GM19467 (cell line): ENCODE measurements at regions not wholly inside any gene's neighbourhood (a gene's known extent, or its start where the extent isn't known, plus 50 kb on each side); places are given as distances from the start of the nearest gene placed in this dataset.
"Not testable (repeated sequence)": the region's sequence is repeated elsewhere in the genome, so short reads cannot be mapped to it uniquely, and the experiment has no call there.

Source experiments
- ATAC-seq: cut with Tn5 transposase; IDR thresholded peaks from one replicate; pipeline ENCODE4 v1.9.1; 2021; ENCODE audit warnings: mild to moderate bottlenecking, moderate library complexity; ENCODE audit not compliant: unreplicated experiment

- ATAC-seq: no peak
Measured at GRCh38 chr15:96972201-96972600, 641.7 kb downstream of the NR2F2 start.

DNA sequence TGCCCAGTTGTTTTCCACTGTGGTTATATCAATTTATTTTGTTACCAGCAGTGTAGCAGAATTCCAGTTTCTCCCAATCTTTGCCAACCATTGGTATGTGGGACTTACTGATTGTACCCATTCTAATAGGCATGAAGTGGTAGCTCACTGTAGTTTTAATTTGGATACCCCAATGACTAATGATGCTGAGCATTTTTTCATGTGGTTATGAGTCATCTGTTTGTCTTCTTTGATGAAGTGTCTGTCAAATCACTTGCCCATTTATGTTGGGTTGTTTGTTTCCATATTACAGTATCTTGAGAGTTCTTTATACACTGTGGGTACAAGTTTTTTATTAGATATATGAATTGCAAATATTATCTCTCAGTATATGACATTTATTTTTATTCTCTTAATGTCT is 644.3 kb downstream of the NR2F2 start:
- ATAC-seq: no peak

GRCh38 chr15:96977886-96978285 is 647.4 kb downstream of the NR2F2 start:
- no peak for ATAC-seq

GRCh38 chr15:96978937-96979473 is 648.5 kb downstream of the NR2F2 start:
- ATAC-seq: no peak

DNA sequence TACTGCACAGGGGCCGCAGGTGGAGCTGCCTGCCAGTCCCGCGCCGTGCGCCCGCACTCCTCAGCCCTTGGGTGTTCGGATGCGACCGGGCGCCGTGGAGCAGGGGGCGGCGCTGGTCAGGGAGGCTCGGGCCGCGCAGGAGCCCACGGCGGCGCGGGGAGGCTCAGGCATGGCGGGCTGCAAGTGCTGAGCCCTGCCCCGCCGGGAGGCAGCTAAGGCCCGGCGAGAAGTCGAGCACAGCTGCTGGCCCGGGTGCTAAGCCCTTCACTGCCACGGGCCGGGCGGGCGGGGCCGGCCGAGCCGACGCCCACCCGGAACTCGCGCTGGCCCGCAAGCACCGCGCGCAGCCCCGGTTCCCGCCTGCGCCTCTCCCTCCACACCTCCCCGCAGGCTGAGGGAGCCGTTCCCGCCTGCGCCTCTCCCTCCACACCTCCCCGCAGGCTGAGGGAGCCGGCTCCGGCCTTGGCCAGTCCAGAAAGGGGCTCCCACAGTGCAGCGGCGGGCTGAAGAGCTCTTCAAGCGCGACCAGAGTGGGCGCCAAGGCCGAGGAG is 653.7 kb downstream of the NR2F2 start:
- ATAC-seq: not testable (repeated sequence)

GRCh38 chr15:96992817-96993216 is 662.3 kb downstream of the NR2F2 start:
- ATAC-seq: no peak

- no peak for ATAC-seq
Measured at GRCh38 chr15:96997538-96997937, 667.0 kb downstream of the NR2F2 start.

DNA sequence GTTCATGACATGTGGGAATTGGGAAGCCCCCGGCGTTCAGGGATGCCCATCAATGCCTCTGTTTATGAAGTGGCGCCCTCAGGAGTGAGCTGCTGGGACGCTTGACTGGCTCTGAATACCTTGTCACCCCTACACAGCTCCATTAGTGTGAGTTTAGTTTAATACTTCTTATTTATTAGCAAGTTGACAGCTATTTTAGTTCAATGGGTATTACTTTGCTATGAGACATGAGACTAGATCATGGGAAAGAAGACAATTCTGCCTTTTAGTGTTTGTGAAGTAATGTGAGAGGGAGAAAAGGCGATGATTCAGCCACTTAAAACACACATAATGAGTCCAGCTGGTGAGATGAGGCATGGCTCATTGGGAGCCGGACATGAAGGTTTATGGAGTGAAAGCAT is 678.5 kb downstream of the NR2F2 start:
- no peak for ATAC-seq

- ATAC-seq: no peak
Measured at GRCh38 chr15:97012986-97013385, 682.5 kb downstream of the NR2F2 start.

DNA sequence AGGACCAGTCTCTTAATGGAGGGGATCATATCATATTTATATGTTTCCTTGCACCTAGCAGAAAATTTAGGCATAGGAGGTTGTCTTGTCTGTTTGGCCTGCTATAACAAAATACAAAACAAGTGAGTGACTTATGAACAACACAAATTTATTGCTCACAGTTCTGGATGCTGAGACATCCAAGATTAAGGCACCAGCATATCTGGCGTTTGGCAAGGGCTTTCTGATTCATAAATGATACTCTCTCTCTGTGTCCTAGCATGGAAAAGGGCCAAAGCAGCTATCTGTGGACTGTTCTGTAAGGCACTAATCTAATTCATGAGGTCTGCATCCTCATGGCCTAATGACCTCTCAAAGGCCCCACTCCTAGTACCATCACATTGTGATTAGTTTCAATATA is 683.0 kb downstream of the NR2F2 start:
- no peak for ATAC-seq

DNA sequence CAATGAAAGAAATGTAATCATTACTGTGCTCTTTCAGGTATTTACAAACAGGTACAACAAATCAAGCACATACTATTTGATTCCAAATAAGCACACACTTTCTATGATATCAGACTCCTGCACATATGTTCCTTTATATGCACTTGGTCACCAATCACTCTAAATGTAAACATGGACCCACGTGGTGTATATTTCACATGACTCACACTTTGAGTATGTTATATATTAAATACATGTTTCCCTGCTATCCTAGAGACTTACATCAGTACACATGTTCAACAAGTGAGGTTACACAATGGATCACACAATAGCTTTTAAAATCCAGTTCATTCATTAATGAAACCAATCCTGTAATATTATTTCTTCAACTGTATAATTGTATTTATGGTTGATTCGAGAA is 683.5 kb downstream of the NR2F2 start:
- no peak for ATAC-seq

DNA sequence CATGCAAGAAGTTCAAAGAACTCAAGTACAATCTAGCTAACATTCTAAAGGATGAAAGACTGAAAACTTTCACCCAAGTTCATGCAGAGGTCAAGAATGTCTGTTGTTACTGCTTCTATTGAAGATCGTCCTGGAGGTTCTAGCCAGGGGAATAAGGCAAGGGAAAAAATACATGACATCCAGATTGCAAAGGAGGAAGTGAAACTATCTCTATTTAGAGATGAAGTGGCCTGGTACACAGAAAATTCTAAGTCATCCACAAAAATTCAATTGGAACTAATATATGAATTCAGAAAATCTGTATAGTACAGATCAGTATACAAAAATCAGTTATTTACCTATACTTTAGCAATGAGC is 693.0 kb downstream of the NR2F2 start:
- ATAC-seq: no peak

GRCh38 chr15:97026781-97027180 is 696.3 kb downstream of the NR2F2 start:
- no peak for ATAC-seq

DNA sequence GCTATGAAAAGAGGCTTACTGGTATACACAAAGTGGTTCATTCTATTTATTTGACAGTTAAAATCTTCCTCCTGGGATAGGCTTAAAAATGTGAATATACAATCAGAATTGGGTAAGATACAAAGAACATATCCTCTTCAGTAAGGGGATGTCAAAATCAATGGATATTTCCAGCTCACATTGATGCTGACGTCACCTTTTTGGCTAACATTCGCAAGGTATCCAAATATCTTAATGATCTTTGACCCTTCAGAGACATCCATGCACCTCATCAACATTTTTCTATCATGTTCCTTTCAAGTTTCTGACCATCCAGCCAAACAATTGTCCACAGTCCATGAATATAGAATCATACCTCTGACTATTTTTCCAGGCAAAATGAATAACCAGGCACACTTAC is 697.3 kb downstream of the NR2F2 start:
- no peak for ATAC-seq

DNA sequence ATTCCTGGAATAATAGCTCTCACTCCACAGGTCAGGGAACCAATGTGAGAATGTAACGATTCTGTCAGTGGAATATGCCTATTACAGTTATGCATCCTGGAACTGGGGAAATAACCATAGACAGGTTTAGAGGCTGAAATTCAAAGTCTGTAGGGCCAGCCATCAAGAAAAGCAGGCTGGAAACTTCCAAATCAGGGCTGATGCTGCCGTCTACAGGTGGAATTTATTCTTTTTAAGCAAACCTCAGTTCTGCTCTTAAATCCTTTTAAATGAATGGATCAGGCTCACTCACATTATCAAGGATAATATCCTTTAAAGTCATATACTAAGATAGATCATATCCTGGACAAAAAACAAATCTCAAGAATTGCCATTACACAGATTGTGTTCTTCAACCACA is 699.8 kb downstream of the NR2F2 start:
- ATAC-seq: no peak

- ATAC-seq: no peak
Measured at GRCh38 chr15:97036301-97036700, 705.8 kb downstream of the NR2F2 start.

DNA sequence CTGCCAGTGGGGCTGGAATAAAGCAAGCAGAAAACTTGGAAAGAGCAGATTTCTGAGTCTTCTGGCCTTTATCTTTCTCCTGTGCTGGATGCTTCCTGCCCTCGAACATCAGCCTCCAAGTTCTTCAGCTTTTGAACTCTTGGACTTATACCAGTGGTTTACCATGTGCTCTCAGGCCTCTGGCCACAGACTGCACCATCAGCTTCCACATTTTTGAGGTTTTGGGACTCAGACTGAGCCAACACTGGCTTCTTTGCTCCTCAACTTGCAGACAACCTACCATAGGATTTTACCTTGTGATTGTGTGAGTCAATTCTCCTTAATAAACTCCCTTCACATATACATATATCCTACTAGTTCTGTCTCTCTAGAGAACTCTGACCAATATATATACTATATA is 706.6 kb downstream of the NR2F2 start:
- no peak for ATAC-seq

DNA sequence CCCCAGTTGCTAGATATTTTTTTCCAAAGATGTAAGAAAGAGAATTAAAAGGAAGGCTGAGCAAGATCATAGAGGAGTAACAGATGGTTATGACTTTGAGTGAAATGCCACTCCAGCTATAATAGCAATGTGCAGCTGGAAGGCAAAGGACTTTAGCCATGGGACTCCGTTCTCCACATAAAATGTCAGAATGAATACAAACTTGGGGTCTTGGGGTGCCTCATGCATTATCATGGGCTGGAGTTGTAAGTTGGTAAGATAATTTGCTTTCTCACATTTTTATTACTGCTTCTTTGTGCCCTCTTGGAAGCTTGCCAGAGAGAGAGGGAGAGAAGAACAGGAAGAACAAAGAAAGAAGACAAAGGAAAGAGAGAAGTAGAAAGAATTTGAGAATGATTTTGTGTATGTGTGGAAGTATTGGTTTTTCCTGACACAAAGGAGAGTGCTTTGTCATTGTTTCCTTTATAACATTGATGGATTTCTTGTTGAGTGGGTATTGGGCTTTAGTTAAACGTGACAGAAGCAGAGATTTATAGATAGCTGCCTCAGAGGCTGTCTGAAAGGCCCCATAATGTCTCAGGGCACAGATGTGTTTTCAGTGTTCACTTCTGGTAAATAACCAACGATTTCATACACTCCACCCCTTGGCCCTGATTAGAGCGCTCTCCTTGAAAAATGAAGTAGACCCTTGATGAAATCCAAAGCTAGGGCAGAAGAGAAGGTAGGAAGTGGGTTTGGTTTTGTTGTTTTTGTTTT is 715.3 kb downstream of the NR2F2 start:
- no peak for ATAC-seq

DNA sequence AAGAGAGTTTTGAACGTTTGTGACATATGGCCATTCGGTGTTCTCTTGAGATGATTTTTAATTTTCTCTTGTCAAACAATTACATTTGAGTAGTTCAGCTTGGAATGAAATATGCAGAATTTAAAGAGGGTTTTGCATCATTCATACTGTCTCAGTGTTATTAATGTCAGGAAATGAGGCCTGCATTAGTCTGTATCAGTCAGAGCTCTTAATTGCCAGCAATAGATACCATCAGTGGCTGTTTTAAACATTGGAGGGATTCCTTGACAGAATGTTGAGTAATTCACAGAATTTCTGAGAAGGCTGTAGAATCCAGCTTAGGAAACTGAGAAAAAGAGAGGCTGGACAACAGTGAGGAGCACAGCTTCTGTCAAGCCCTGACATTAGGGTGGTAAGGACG is 722.0 kb downstream of the NR2F2 start:
- no peak for ATAC-seq

- ATAC-seq: no peak
Measured at GRCh38 chr15:97053635-97054034, 723.1 kb downstream of the NR2F2 start.

DNA sequence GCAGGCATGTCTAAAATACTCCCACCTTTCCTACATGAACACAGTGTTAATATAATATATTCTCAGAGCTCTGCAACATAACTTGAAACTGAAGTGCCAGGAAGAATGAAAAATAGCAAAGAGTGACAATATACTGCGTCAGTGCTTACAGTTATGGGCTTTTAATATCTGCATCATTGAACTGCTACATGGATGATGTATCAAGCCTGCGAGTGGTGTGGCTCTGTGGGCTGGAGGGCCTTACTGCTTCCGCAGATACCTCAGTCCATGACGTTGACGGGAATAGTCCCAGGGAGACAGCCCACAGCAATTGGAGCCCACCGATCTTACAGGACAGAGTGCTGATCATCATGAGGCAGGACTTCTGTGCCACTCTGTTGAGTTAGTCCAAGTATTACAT is 727.0 kb downstream of the NR2F2 start:
- no peak for ATAC-seq

GRCh38 chr15:97059281-97059680 is 728.8 kb downstream of the NR2F2 start:
- ATAC-seq: no peak

DNA sequence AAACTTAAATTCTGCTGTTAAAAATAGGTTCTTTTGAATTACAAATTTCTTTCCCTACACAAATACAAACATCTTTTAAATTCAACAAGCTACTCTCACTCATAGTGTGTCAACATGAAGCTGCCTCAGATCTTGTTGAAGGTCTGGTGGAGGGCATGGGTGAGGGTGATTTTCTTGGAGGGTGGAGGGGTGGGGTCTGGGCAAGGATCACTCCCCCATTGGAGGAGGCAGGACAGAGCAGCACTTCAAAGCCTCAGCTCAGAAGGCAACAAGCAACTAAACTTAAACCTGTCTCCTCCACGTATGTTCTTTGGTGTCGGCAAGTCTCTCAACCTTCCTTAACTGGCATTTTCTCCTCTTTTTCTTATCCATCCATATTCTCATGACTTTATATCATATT is 730.9 kb downstream of the NR2F2 start:
- no peak for ATAC-seq
